KMS-11 (cell line): ENCODE measurements at regions not wholly inside any gene's neighbourhood (a gene's known extent, or its start where the extent isn't known, plus 50 kb on each side); places are given as distances from the start of the nearest gene placed in this dataset.

ENCODE experiments used
- H2AFZ ChIP-seq: fragments of 200-600 bp; sonication (generic); 2 replicates; pipeline ENCODE4 v1.6.1; 2016; ENCODE audit warnings: antibody characterized with exemption, mixed run types, low read depth
- H3K27ac ChIP-seq: fragments of 200-600 bp; sonication (generic); 2 replicates; pipeline ENCODE4 v1.6.1; 2016; ENCODE audit warnings: mild to moderate bottlenecking, mixed run types
- H3K27me3 ChIP-seq: fragments of 200-600 bp; sonication (generic); 2 replicates; pipeline ENCODE4 v1.6.1; 2017; ENCODE audit warnings: mild to moderate bottlenecking, low read depth, mixed run types, moderate library complexity; ENCODE audit not compliant: insufficient read depth
- H3K36me3 ChIP-seq: fragments of 200-600 bp; sonication (generic); 2 replicates; pipeline ENCODE4 v1.6.1; 2017; ENCODE audit warnings: mild to moderate bottlenecking, mixed run types; ENCODE audit not compliant: insufficient read depth
- H3K4me1 ChIP-seq: fragments of 200-600 bp; sonication (generic); 2 replicates; pipeline ENCODE4 v1.6.1; 2016; ENCODE audit warnings: mild to moderate bottlenecking, low read depth, mixed run types; ENCODE audit not compliant: poor library complexity, severe bottlenecking
- H3K4me2 ChIP-seq: fragments of 200-600 bp; sonication (generic); 2 replicates; pipeline ENCODE4 v1.7.0; 2016; ENCODE audit warnings: mild to moderate bottlenecking, mixed run types
- H3K4me3 ChIP-seq: fragments of 200-600 bp; sonication (generic); IDR thresholded peaks from 2 replicates; pipeline ENCODE4 v1.6.1; 2017; ENCODE audit warnings: low read depth, low read length, mixed read lengths; ENCODE audit not compliant: insufficient read depth
- H3K79me2 ChIP-seq: fragments of 200-600 bp; sonication (generic); 2 replicates; pipeline ENCODE4 v1.6.1; 2016; ENCODE audit warnings: low read depth, mixed run types; ENCODE audit not compliant: insufficient read depth
- H3K9ac ChIP-seq: fragments of 200-600 bp; sonication (generic); 2 replicates; pipeline ENCODE4 v1.6.1; 2016; ENCODE audit warnings: mild to moderate bottlenecking, mixed run types
- H4K20me1 ChIP-seq: fragments of 200-600 bp; sonication (generic); 2 replicates; pipeline ENCODE4 v1.6.1; 2016; ENCODE audit warnings: mild to moderate bottlenecking, mixed run types; ENCODE audit not compliant: insufficient read depth
- TF ChIP-seq, protein P1 (sequence below): fragments of 200-600 bp; sonication (generic); conservative IDR thresholded peaks from 2 replicates; pipeline ENCODE4 v1.6.1; 2017; ENCODE audit warnings: low read depth, mild to moderate bottlenecking, antibody characterized with exemption, low read length, moderate library complexity, mixed read lengths

DNA sequence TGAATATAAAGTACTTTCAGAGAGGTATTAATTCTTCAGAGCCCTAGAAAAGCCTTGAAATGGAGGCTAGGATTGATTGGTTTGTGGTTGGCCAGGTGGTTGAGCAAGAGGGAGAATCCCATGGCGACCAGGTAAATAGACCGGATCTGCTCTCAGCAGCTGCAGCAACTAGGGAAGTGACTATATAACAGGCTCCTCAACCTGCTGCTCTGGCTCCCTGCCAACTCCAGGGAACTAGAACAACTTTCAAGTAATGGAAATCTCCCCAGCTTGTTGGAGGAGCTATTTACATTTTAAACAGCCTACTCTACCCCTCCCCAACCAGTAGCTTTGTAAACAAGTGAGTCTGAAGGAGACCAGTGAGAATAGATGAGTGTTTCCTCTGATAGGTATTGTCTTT, 121.8 kb upstream of the CADM2 start:
- TF ChIP-seq, protein P1, sequence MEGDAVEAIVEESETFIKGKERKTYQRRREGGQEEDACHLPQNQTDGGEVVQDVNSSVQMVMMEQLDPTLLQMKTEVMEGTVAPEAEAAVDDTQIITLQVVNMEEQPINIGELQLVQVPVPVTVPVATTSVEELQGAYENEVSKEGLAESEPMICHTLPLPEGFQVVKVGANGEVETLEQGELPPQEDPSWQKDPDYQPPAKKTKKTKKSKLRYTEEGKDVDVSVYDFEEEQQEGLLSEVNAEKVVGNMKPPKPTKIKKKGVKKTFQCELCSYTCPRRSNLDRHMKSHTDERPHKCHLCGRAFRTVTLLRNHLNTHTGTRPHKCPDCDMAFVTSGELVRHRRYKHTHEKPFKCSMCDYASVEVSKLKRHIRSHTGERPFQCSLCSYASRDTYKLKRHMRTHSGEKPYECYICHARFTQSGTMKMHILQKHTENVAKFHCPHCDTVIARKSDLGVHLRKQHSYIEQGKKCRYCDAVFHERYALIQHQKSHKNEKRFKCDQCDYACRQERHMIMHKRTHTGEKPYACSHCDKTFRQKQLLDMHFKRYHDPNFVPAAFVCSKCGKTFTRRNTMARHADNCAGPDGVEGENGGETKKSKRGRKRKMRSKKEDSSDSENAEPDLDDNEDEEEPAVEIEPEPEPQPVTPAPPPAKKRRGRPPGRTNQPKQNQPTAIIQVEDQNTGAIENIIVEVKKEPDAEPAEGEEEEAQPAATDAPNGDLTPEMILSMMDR, result no peak
- Histone ChIP-seq H3K4me2 (no peak overlapping the region), H2AFZ (no peak overlapping the region), H3K79me2 (no peaks in the 10 kb centered on the region), H3K27ac (no peak overlapping the region), H3K4me1 (no peaks in the 10 kb centered on the region), H3K9ac (no peak overlapping the region), H4K20me1 (no peaks in the 10 kb centered on the region), H3K27me3 (no peaks in the 10 kb centered on the region), H3K4me3 (no peak overlapping the region), H3K36me3 (no peaks in the 10 kb centered on the region)

DNA sequence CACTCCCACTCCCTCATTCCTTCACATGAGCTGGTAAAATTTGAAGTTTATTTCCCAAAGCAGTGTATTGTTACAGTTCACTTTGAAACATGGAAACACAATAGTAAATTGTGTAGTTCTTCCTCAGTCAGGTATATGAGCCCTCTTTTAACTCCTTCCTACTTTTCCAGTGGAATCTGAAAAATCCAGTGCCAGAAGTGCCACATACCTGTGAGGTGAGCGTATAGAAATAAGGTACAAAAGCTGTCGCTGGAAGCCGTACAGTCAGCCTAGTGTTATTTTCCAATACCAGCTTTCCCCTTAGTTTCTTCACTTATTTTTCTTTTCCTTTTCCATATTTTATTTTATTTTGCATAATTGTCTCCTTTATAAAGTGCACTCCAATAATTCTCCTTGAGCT, 81.7 kb upstream of the CADM2 start:
- TF ChIP-seq, protein P1, result no peak

DNA sequence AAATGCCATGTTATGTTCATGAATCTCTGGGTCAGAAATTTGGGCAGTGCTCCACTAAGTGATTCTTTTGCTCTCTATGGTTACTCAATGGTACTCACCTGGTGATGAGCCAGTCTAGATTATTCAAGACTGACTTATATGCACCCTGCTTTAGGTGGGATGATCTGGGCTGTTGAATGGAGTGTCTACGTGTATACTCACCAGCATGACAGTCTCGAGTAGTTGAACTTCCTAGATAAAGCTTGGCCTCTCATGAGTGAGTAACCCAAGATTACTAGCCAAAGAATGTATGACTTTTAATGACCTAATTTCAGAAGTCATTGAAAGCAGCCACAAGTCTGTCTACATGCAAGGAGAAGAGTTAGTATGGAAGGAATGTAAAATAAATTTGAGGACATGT, 77.5 kb upstream of the CADM2 start:
- Histone ChIP-seq H3K36me3 (no peaks in the 10 kb centered on the region), H3K9ac (no peak overlapping the region), H3K4me2 (no peak overlapping the region), H4K20me1 (no peaks in the 10 kb centered on the region), H3K4me3 (no peak overlapping the region), H3K27me3 (no peaks in the 10 kb centered on the region), H3K4me1 (no peaks in the 10 kb centered on the region), H3K27ac (no peak overlapping the region), H2AFZ (no peak overlapping the region), H3K79me2 (no peaks in the 10 kb centered on the region)
- TF ChIP-seq, protein P1, result no peak

More for the DNA sequence above, 81.7 kb upstream of the CADM2 start:
- no peak overlapping the region for H3K4me2 ChIP-seq
- H4K20me1 ChIP-seq, result no peaks in the 10 kb centered on the region
- no peak overlapping the region for H3K9ac ChIP-seq
- no peak overlapping the region for H3K27ac ChIP-seq
- no peak overlapping the region for H3K4me3 ChIP-seq
- no peaks in the 10 kb centered on the region for H3K4me1 ChIP-seq
- H3K79me2 ChIP-seq, result no peaks in the 10 kb centered on the region
- H3K36me3 ChIP-seq, result no peaks in the 10 kb centered on the region
- no peaks in the 10 kb centered on the region for H3K27me3 ChIP-seq
- no peak overlapping the region for H2AFZ ChIP-seq

DNA sequence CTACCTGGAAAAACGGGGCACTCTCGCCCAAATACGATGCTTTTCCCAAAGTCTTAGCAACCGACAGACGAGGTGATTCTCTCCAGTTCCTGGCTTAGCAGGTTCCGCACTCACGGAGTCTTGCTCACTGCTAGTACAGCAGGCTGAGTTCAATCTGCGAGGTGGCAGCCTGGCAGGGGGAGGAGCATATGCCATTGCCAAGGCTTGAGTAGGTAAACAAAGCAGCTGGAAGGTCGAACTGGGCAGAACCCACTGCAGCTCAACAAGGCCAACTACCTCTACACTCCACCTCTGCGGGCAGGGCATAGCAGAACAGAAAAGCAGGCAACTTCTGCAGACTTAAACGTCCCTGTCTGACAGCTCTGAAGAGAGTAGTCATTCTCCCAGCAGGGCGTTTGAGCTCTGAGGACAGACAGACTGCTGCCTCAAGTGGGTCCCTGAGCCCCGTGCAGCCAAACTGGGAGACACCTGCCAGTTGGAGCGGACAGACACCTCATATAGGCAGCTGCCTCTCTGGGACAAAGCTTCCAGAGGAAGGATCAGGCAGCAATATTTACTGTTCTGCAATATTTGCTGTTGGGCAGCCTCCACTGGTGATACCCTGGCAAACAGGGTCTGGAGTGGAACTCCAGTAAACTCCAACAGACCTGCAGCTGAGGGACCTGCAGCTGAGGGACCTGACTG, 73.4 kb upstream of the CADM2 start:
- no peak overlapping the region for H2AFZ ChIP-seq
- H3K4me1 ChIP-seq, result no peaks in the 10 kb centered on the region
- no peaks in the 10 kb centered on the region for H3K27me3 ChIP-seq
- H3K27ac ChIP-seq, result no peak overlapping the region
- H3K79me2 ChIP-seq, result no peaks in the 10 kb centered on the region
- TF ChIP-seq, protein P1, result no peak
- no peak overlapping the region for H3K4me2 ChIP-seq
- no peak overlapping the region for H3K9ac ChIP-seq
- H3K36me3 ChIP-seq, result no peaks in the 10 kb centered on the region
- H3K4me3 ChIP-seq, result no peak overlapping the region
- no peaks in the 10 kb centered on the region for H4K20me1 ChIP-seq
